K562 (cell line): ENCODE measurements at regions not wholly inside any gene's neighbourhood (a gene's known extent, or its start where the extent isn't known, plus 50 kb on each side); places are given as distances from the start of the nearest gene placed in this dataset.

Experiments used
- ATAC-seq: fragments of 200-7000 bp; cut with Tn5 transposase; 3 replicates; pipeline ENCODE4 v1.9.1; 2020; ENCODE audit warnings: moderate library complexity
- BruUV-seq: library from RNA; stranded (reverse); fragments of 400-500 nt; replicated peaks from 2 replicates; lab custom pipeline; 2021; lab: Mats Ljungman, UMichigan
- CTCF ChIA-PET: fragments of 300-600 bp; formaldehyde crosslinking; extraction: SDS; loops from one replicate; lab custom pipeline; 2021; ENCODE audit warnings: low intra/inter-chr PET ratio; lab: Yijun Ruan, JAX
- POLR2A ChIA-PET: fragments of 300-600, 350-650 bp; sonication (Branson Sonifier 250); formaldehyde crosslinking; extraction: SDS; loops from one replicate; lab custom pipeline; 2021; ENCODE audit warnings: antibody characterized with exemption, inconsistent platforms; lab: Yijun Ruan, JAX
- DNase-seq, 4 experiments: peaks; one replicate each; pipeline versions ENCODE4 v3.0.0 to v3.0.0-alpha.2; 2011 to 2018; ENCODE audit warnings: low spot score in 3 of 4, mixed read lengths in 3 of 4; ENCODE audit errors: extremely low read depth in 1 of 4
- FAIRE-seq: peaks from 2 replicates; lab custom pipeline; 2011; peaks lifted over from hg19 to GRCh38; lab: Jason Lieb, UNC
- H2AFZ ChIP-seq: 2 replicates; pipeline ENCODE4 v1.6.0; 2011; ENCODE audit warnings: low read depth, low read length, control low read depth, inconsistent platforms
- H3K27ac ChIP-seq: fragments of 200-600 bp; 3 replicates; pipeline ENCODE4 v1.8.0; 2011; ENCODE audit warnings: low read depth, mild to moderate bottlenecking, control low read depth, inconsistent platforms, low read length, moderate library complexity, mixed read lengths; ENCODE audit errors: extremely low read depth
- H3K27me3 ChIP-seq, 2 experiments: fragments of 300-600 bp in 1 of 2; 2 replicates in 1 of 2; 3 replicates in 1 of 2; pipeline versions ENCODE4 v1.6.0 to v1.8.0; 2011; ENCODE audit warnings: inconsistent platforms in 2 of 2, low read length in 2 of 2, mild to moderate bottlenecking in 1 of 2, mixed read lengths in 1 of 2, moderate library complexity in 1 of 2; ENCODE audit not compliant: control insufficient read depth in 2 of 2, insufficient read depth in 2 of 2
- H3K36me3 ChIP-seq: fragments of 300-600 bp; 3 replicates; pipeline ENCODE4 v1.8.0; 2011; ENCODE audit warnings: mild to moderate bottlenecking, low read length, inconsistent platforms; ENCODE audit not compliant: control insufficient read depth, insufficient read depth
- H3K4me1 ChIP-seq, 2 experiments: fragments of 200-600 bp in 1 of 2; replicated peaks in 1 of 2; 2 replicates in 1 of 2; 3 replicates in 1 of 2; pipeline versions ENCODE4 v1.5.1 to v1.8.0; 2011; ENCODE audit warnings: inconsistent platforms in 2 of 2, low read length in 2 of 2, mild to moderate bottlenecking in 1 of 2, mixed read lengths in 1 of 2, moderate library complexity in 1 of 2; ENCODE audit not compliant: control insufficient read depth in 2 of 2, insufficient read depth in 2 of 2
- H3K4me2 ChIP-seq: 2 replicates; pipeline ENCODE4 v1.6.1; 2011; ENCODE audit warnings: low read length, control low read depth, inconsistent platforms, mixed read lengths; ENCODE audit not compliant: insufficient read depth
- H3K4me3 ChIP-seq: fragments of 200-600 bp; sonication (generic), shearing (Covaris generic); 2 replicates; pipeline ENCODE4 v1.5.1; 2016; ENCODE audit warnings: control low read depth, inconsistent platforms
- H3K79me2 ChIP-seq: fragments of 200-600 bp; 3 replicates; pipeline ENCODE4 v1.8.0; 2011; ENCODE audit warnings: low read length, inconsistent platforms; ENCODE audit not compliant: control insufficient read depth, insufficient read depth
- H3K9ac ChIP-seq, 2 experiments: 2 replicates each; pipeline versions ENCODE4 v1.6.0 to v1.6.1; 2011; ENCODE audit warnings: low read depth in 2 of 2, low read length in 2 of 2, control low read depth in 1 of 2, inconsistent platforms in 1 of 2, mild to moderate bottlenecking in 1 of 2, mixed read lengths in 1 of 2; ENCODE audit not compliant: insufficient read depth in 1 of 2
- H3K9me1 ChIP-seq: one replicate; pipeline ENCODE4 v1.6.0; 2011; ENCODE audit warnings: inconsistent platforms, mild to moderate bottlenecking, low read length, moderate library complexity; ENCODE audit not compliant: control insufficient read depth, insufficient read depth
- H3K9me3 ChIP-seq: replicated peaks from 2 replicates; pipeline ENCODE4 v1.5.1; 2011; ENCODE audit warnings: low read depth, low read length, inconsistent platforms; ENCODE audit not compliant: control insufficient read depth, insufficient read depth
- H4K20me1 ChIP-seq: replicated peaks from 2 replicates; pipeline ENCODE4 v1.6.1; 2011; ENCODE audit warnings: low read length, inconsistent platforms, mixed read lengths; ENCODE audit not compliant: control insufficient read depth, insufficient read depth
- ZBTB49 ChIP-seq: sonication (generic); formaldehyde crosslinking; IDR thresholded peaks from 2 replicates; pipeline ENCODE4 v1.8.0; 2022; ENCODE audit warnings: missing genetic modification reagents, mild to moderate bottlenecking, borderline replicate concordance
- ZNF75A ChIP-seq: fragments of 450-650 bp; formaldehyde crosslinking; IDR thresholded peaks from 2 replicates; pipeline ENCODE4 v1.4.0; 2020; ENCODE audit warnings: mild to moderate bottlenecking
- WGBS: fragments of 100-300 bp; shearing (Covaris generic); methylation state at CpG from one replicate; pipeline ENCODE4 v1.1.6; 2016; ENCODE audit warnings: low coverage, mixed read lengths; ENCODE audit not compliant: insufficient coverage; ENCODE audit errors: missing lambda C conversion rate; 5-methylcytosine and 5-hydroxymethylcytosine counted together
- in situ Hi-C: fragments of 300-500 bp; cut with MboI; formaldehyde crosslinking; loops from 4 replicates; pipeline ENCODE4 v1.15.0; 2018; ENCODE audit warnings: inconsistent platforms, mixed read lengths
- intact Hi-C: fragments of 100-400 bp; cut with micrococcal nuclease; formaldehyde crosslinking; loops from 2 replicates; pipeline ENCODE4 v1.14.2; 2022

GRCh38 chr3:31252216-31253185, 280.2 kb upstream of the STT3B start:
- ATAC-seq (no peak), DNase-seq (no peak), FAIRE-seq (no peak)
- Histone ChIP-seq H3K9me3 (no peaks in the 10 kb centered on the region), H3K4me3 (no peak overlapping the region), H3K27ac (no peak overlapping the region), H3K79me2 (no peaks in the 10 kb centered on the region), H3K9me1 (no peaks in the 10 kb centered on the region), H3K4me1 (no peaks in the 10 kb centered on the region), H3K27me3 (no peaks in the 10 kb centered on the region), H3K4me2 (no peak overlapping the region), H4K20me1 (no peaks in the 10 kb centered on the region), H3K36me3 (no peaks in the 10 kb centered on the region), H3K9ac (no peak overlapping the region), H2AFZ (no peak overlapping the region)
- CTCF ChIA-PET, result no interaction called here
- 3% methylated on average over 6 of the region's 6 CpGs for WGBS
- TF ChIP-seq ZBTB49 (CRISPR knock-in tag) (no peak), ZNF75A (peak; percentile 78; the same call in 1 of the 2 replicates)
- POLR2A ChIA-PET, result no interaction called here
- intact Hi-C loops, result no loop called here
- no TSS peak for BruUV-seq
- in situ Hi-C loops, result no loop called here
